GM18951 (cell line): ENCODE measurements at regions not wholly inside any gene's neighbourhood (a gene's known extent, or its start where the extent isn't known, plus 50 kb on each side); places are given as distances from the start of the nearest gene placed in this dataset.

Source experiments
- POLR2A ChIP-seq: IDR thresholded peaks from 4 replicates; pipeline ENCODE4 v1.6.1; 2011; ENCODE audit warnings: mild to moderate bottlenecking; ENCODE audit not compliant: insufficient read length, insufficient read depth; ENCODE audit errors: extremely low read depth
- in situ Hi-C: fragments of 300-500 bp; cut with MboI; formaldehyde crosslinking; loops from one replicate; pipeline ENCODE4 v1.12.0; 2022; ENCODE audit warnings: low sequenced_read_pairs, mixed read lengths, inconsistent platforms; ENCODE audit not compliant: unreplicated experiment

DNA sequence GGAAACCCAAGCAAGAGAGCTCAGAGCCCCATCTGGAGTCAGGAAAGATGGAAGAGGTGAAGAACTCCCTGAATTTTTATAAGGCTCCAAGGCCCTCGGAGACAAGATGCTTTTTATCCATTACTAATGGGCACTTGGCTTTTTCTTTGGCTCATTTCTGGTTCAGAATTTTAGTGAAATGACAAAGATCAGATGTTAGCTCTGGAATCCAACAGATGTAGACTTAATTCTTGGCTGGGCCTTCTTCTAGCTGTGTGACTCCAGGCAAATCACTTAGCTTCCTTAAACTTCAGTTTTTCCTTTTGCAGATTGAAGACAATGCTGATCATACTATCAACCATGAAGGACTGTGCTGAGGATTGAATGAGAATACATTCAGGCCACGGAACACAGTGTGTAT lies 85.2 kb downstream of the HRH4 start:
- TF ChIP-seq POLR2A, result no peak
- in situ Hi-C loops, result no loop called here

DNA sequence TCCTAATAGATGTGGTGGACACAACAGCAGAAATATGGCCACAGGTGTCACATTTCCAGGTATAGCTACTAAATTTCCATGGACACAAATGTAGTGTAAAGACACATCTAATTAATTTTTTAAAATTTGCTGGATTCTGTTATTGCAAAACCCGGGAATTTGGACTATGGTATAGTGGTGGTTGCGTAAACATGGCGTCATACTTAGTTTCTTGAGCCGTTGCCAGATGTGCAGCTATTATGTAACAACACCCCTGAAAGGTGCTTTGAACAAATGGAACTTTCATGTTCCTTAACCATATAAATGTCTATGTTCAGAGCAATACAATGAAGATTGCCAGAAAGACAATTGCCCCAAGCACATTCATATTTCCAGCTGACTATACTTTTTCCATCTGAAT lies 85.9 kb downstream of the HRH4 start:
- TF ChIP-seq POLR2A, result no peak
- in situ Hi-C loops, result no loop called here

DNA sequence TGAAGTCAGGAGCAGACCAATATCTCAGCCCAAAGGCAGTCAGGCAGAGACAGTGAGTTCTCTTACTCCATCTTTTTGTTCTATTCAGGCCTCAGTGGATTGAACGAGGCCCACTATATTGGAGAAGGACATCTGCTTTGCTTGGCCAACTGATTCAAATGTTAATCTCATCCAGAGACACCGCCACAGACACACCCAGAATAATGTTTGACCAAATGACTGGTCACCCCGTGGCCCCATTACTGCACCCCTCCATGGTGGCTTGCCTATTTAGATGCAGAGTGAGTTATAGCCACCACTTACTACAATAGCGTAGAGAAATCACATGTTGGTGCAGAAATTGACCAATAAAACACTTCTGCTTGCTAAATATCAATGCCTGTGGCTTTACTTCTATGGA lies 88.1 kb downstream of the HRH4 start:
- in situ Hi-C loops, result no loop called here
- no peak for TF ChIP-seq POLR2A

DNA sequence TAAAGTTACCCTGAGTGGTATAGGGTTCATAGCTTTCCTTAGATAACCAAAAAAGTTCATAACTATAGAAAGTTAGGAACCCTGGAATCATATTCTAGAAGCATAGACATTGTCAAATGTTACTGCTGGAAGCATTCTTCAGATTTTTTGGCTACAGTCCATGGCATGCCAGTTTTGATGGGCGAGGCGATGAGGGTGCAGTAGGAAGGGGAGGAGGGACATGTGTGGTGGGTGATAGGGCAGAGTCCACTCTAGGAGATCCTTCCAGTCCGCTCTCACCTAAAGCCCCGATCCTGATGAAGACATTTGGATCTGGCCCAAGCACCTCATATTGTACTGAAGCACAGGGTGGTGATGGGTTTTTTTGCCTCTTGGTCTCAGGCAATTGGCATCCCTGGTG lies 91.8 kb downstream of the HRH4 start:
- no peak for TF ChIP-seq POLR2A
- in situ Hi-C loops, result no loop called here

DNA sequence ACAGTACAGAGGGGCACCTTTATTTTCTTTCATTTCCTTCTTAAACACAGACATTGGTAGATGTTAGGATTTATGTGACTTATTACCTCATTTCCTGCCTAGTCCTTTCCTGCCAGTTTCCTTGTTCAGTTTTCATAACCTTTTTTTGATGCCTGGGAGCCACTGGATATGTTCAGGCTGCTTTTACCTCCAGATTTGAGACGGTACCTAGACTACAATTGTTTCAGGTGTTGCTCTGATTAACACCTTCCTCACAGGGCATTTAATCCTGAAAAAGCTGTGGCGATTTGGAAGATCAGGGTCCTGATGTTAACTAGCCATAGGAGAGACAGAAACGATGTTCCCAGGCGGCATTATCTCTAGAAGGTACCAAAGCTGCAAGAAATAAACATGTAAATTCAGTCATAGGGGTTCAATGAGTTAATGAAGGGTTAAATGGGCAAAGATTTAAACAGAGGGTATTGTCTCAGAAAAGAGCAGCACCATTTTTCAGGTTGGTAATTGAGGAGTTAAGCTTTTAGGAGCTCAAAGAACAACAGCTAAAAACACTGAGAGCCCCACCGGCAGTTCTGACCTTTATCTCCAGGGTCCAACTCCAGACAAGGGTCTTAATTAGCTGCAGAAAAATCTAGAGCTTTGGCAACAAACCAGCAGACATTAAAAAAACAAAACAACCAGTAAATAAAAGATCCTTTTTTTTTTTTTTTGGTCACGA lies 93.3 kb downstream of the HRH4 start:
- in situ Hi-C loops, result no loop called here
- TF ChIP-seq POLR2A, result no peak

DNA sequence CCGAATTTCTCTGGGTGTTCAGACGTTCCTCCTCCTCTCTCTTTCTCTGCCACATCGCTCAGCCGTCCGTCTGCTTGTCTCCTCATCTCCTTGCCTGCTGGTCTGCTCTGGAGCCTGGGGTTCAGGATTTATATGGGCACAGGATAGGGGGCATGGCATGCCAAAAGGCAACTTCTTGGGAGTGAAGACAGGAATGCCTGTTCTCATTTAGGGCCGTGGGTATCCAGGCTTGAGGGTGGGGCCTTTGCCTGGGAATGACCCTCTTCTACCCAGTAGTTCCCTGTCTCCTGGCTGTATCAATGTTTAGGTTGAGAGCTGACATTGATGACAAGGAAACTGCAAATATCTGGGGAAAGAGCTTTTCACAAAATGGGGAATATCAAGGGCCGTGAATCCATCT lies 98.0 kb downstream of the HRH4 start:
- TF ChIP-seq POLR2A, result no peak
- in situ Hi-C loops, result no loop called here

DNA sequence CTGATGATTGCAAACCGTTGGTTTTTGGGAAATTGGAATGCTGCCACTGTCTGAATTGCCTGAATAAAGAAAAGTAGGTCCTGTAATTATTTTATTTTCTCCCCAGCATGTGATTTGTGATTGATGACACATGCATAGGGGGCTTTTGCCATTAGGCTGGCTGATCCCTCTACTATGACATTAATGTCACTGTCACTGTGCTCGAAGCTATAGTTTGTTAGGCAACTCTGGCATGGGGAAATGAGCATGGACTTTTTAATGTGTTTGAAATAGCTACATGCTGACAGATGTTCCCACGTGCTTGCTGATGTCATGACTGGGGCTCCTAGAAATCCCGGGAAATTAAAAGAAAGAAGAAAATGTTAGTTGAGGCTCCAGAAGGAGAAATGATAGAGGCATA lies 99.1 kb downstream of the HRH4 start:
- in situ Hi-C loops, result no loop called here
- TF ChIP-seq POLR2A, result no peak

DNA sequence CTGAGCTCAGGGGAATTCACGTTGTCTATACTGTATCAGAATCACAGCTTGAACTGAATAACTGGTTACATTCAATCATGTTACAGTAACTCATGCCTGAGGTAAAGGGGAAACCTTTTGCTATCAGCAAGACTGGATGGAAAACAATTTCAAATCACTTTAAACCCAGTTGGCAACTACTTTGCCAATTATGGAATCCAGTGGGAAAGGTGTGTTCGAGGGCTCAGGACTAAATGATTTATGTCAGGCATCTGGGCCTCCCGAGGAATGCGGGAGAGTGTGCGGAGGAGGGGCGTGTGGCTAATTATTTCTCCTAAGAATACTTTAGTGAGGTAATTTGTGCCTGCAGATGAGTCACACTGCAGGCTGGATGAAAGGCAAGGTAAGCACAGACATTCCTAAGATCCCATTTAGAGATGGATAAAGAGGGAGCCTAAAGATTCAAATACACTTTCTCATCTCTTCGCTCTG lies 100.1 kb downstream of the HRH4 start:
- in situ Hi-C loops, result no loop called here
- TF ChIP-seq POLR2A, result no peak

DNA sequence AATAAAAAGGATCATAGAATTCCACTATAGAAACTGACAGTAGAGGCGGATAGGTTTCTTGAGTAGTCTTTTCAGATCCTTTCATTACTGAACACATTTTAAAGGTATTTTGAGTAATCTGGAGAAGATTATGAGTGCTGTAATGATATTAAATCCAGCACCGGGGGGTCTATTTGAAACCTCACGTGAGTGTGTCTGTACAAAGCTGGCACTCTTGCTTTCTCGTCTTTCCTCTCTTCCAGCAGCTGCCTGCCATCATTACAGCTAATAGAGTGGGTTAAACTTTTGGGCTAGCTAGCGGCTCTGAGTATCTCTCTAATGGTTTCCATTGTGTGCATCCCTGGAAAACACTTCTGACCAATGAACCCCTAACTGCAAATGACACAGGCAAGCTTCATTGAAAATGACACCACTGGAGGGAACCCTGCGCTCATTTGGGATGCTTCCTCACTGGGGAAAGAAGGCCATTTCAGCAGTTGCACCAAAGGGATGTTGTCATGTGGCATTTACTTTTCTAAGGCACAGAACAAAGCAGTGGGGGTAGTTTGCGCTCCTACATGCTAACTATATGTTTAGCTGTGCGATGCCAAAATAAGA lies 101.0 kb downstream of the HRH4 start:
- in situ Hi-C loops, result no loop called here
- no peak for TF ChIP-seq POLR2A

DNA sequence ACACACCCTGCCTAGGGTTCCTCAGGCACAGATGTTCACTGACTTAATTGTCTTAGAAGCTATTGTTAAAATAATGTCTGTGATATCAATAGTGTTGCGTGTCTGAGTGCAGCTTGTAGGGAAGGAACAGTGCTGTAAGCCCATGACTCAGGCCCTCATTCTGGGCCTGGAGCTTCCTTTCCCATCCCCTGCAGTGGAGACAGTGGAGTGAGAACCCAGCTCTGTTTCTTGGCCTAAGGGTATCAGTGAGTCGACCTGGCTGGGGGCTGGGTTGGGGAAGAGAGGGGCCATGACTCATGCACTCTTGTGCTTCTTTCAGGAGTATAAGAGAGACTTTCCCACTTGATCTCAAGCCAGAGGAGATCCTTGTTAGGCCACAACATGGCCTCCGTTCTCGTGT lies 106.8 kb downstream of the HRH4 start:
- no peak for TF ChIP-seq POLR2A

DNA sequence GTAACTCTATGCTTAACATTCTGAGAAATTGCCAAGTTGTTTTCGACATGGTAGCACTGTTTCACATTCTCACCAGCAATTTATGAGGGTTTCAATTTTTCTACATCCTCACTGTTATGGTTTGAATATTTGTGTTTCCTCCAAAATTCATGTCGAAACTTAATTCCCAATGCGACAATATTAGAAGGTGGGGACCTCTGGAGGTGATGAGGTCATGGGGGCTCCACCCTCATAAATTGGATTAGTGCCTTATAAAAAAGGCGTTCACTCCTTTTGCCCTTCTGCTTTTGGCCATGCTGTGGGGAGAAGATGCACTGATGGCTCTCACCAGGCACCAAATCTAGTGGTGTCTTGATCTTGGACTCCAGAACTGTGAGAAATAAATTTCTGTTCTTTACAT lies 110.3 kb downstream of the HRH4 start:
- TF ChIP-seq POLR2A, result no peak

More for the DNA sequence above, 106.8 kb downstream of the HRH4 start:
- in situ Hi-C loops, result no loop called here

DNA sequence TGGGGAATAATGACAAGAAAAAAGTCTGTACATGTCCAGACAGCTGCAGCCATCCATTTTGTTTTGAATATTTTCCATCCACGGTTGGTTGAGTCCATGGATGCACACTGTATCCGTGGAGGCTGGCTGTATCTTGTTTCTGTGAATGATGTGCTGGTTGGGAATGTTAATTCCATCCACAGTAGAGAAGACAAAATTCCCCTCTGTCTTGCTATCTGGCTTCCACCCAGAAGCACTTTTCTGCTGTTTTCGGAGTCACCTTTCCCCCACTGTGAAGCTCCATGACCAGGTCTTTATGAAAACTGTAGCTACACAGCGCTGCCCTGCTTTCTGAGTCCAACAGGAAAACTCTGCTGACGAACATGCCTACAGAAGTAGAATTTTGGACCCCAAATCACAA lies 122.3 kb downstream of the HRH4 start:
- in situ Hi-C loops, result no loop called here
- no peak for TF ChIP-seq POLR2A

More for the DNA sequence above, 110.3 kb downstream of the HRH4 start:
- in situ Hi-C loops, result no loop called here

DNA sequence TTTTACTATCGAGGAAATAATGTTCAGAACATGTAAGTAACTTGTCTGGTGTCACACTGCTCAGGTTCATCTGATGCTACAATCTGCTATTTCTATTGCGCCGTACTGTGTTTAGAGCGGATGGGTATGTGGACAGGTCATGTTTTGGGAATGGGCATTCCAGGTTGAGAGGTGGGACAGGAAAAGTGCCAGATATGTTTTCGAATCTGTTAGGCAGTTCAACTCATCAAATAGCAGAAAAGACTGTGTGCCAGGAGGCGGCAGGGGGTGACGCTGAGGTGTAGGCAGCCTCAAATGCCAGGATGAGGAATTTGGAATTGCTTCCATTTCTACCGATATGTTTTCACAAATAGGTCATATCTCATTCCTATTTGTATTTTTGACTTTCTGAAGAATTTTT lies 123.8 kb downstream of the HRH4 start:
- TF ChIP-seq POLR2A, result no peak
- in situ Hi-C loops, result no loop called here

DNA sequence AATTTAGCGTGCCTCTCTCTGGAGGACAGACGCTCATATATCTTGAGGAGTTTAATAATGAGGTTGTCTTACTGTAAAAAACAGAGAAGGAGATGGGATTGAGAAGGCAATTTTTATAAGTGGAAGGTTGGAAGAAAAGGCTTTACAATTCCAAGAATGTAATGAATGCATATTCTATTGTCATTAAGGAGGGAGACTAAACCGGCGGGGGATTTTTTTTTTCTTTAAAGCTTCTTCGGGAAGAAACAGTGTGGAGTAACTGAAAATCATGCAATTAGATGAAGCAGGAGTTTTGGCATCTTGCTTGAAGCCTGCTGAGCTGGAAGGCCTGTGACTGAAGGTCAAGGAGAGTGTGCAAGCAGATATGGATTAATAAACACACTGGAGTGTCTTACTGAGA lies 124.4 kb downstream of the HRH4 start:
- no peak for TF ChIP-seq POLR2A

More for the DNA sequence above, 124.4 kb downstream of the HRH4 start:
- in situ Hi-C loops, result no loop called here
